ENCODE measurements at regions not wholly inside any gene's neighbourhood (a gene's known extent, or its start where the extent isn't known, plus 50 kb on each side); places are given as distances from the start of the nearest gene placed in this dataset.
"Not testable (repeated sequence)": the region's sequence is repeated elsewhere in the genome, so short reads cannot be mapped to it uniquely, and the experiment has no call there.

- DNase-seq: no peak
Observed at GRCh38 chr6:81128671-81129070, 623.8 kb downstream of the TENT5A start.

- DNase-seq: no peak
Observed at GRCh38 chr6:81126150-81126549, 626.3 kb downstream of the TENT5A start.

GRCh38 chr6:81120280-81120679, 632.2 kb downstream of the TENT5A start:
- no peak for DNase-seq

GRCh38 chr6:81105998-81106397, 646.5 kb downstream of the TENT5A start:
- DNase-seq: no peak

GRCh38 chr6:81098109-81098814, 654.2 kb downstream of the TENT5A start:
- DNase-seq: no peak

- DNase-seq: not testable (repeated sequence)
Observed at GRCh38 chr6:81096464-81096863, 656.0 kb downstream of the TENT5A start.

- DNase-seq: no peak
Observed at GRCh38 chr6:81093051-81093450, 659.4 kb downstream of the TENT5A start.

GRCh38 chr6:81088145-81088544, 664.3 kb downstream of the TENT5A start:
- DNase-seq: peak; percentile 50

GRCh38 chr6:81086991-81087390, 665.5 kb downstream of the TENT5A start:
- DNase-seq: peak; percentile 59

GRCh38 chr6:81085431-81085790, 667.1 kb downstream of the TENT5A start:
- no peak for DNase-seq

GRCh38 chr6:81084776-81085430, 667.6 kb downstream of the TENT5A start:
- peak; percentile 51 for DNase-seq

- DNase-seq: no peak
Observed at GRCh38 chr6:81075974-81076373, 676.5 kb downstream of the TENT5A start.

GRCh38 chr6:81073318-81073717, 679.2 kb downstream of the TENT5A start:
- DNase-seq: no peak

- no peak for DNase-seq
Observed at GRCh38 chr6:81071121-81071520, 681.4 kb downstream of the TENT5A start.

- DNase-seq: no peak
Observed at GRCh38 chr6:81067057-81067456, 685.4 kb downstream of the TENT5A start.

- no peak for DNase-seq
Observed at GRCh38 chr6:81063891-81064290, 688.6 kb downstream of the TENT5A start.

GRCh38 chr6:81054036-81054435, 698.4 kb downstream of the TENT5A start:
- DNase-seq: no peak

- DNase-seq: no peak
Observed at GRCh38 chr6:81051952-81052351, 700.5 kb downstream of the TENT5A start.

- no peak for DNase-seq
Observed at GRCh38 chr6:81049425-81050042, 702.9 kb downstream of the TENT5A start.

- no peak for DNase-seq
Observed at GRCh38 chr6:81031416-81031815, 721.1 kb downstream of the TENT5A start.

GRCh38 chr6:81026041-81026553, 726.4 kb downstream of the TENT5A start:
- DNase-seq: no peak

GRCh38 chr6:81023709-81024108, 728.8 kb downstream of the TENT5A start:
- no peak for DNase-seq

GRCh38 chr6:81023007-81023582, 729.4 kb downstream of the TENT5A start:
- DNase-seq: no peak
